GM06990 (cell line): ENCODE measurements at regions not wholly inside any gene's neighbourhood (a gene's known extent, or its start where the extent isn't known, plus 50 kb on each side); places are given as distances from the start of the nearest gene placed in this dataset.
"Not testable (repeated sequence)": the region's sequence is repeated elsewhere in the genome, so short reads cannot be mapped to it uniquely, and the experiment has no call there.

Experiments used
- DNase-seq: peaks from one replicate; pipeline ENCODE4 v3.0.0-alpha.2; 2011; ENCODE audit not compliant: insufficient read length; ENCODE audit errors: extremely low read depth
- H3K27me3 ChIP-seq: replicated peaks from 2 replicates; pipeline ENCODE4 v1.6.0; 2011; ENCODE audit warnings: low read length; ENCODE audit not compliant: control insufficient read depth, insufficient read depth
- H3K36me3 ChIP-seq: 2 replicates; pipeline ENCODE4 v1.5.1; 2011; ENCODE audit warnings: low read length; ENCODE audit not compliant: control insufficient read depth, insufficient read depth
- H3K4me3 ChIP-seq: replicated peaks from 2 replicates; pipeline ENCODE4 v1.5.1; 2011; ENCODE audit warnings: low read depth, mild to moderate bottlenecking, control low read depth, low read length
- CTCF ChIP-seq: IDR thresholded peaks from 2 replicates; pipeline ENCODE4 v1.5.1; 2011; ENCODE audit warnings: low read length, control low read depth, mild to moderate bottlenecking, inconsistent platforms; ENCODE audit not compliant: insufficient read depth, poor library complexity, severe bottlenecking

- no peak for DNase-seq
- no peak for TF ChIP-seq CTCF
- H3K27me3 ChIP-seq = no peaks in the 10 kb centered on the region
- no peaks in the 10 kb centered on the region for H3K36me3 ChIP-seq
- H3K4me3 ChIP-seq = no peak overlapping the region
Observed at GRCh38 chr16:10265770-10266615, 83.8 kb upstream of the GRIN2A start.

GRCh38 chr16:10266809-10267208, 84.6 kb upstream of the GRIN2A start:
- no peaks in the 10 kb centered on the region for H3K36me3 ChIP-seq
- DNase-seq = peak; percentile 52
- TF ChIP-seq CTCF = no peak
- no peak overlapping the region for H3K4me3 ChIP-seq
- no peaks in the 10 kb centered on the region for H3K27me3 ChIP-seq

- Histone ChIP-seq H3K36me3 (no peaks in the 10 kb centered on the region), H3K4me3 (no peak overlapping the region), H3K27me3 (no peaks in the 10 kb centered on the region)
- DNase-seq = no peak
- TF ChIP-seq CTCF = no peak
Observed at GRCh38 chr16:10269632-10270031, 87.4 kb upstream of the GRIN2A start.

GRCh38 chr16:10272250-10272854, 90.1 kb upstream of the GRIN2A start:
- not testable (repeated sequence) for H3K4me3 ChIP-seq, H3K36me3 ChIP-seq, DNase-seq, H3K27me3 ChIP-seq

- DNase-seq = peak; percentile 57
- not testable (repeated sequence) for H3K4me3 ChIP-seq, H3K27me3 ChIP-seq, H3K36me3 ChIP-seq
Observed at GRCh38 chr16:10275214-10275996, 93.2 kb upstream of the GRIN2A start.

GRCh38 chr16:10277597-10277996, 95.4 kb upstream of the GRIN2A start:
- TF ChIP-seq CTCF = no peak

More at GRCh38 chr16:10277597-10277996, 95.4 kb upstream of the GRIN2A start:
- DNase-seq = no peak
- no peaks in the 10 kb centered on the region for H3K27me3 ChIP-seq
- H3K4me3 ChIP-seq = no peak overlapping the region
- H3K36me3 ChIP-seq = no peaks in the 10 kb centered on the region
